ENCODE measurements at regions not wholly inside any gene's neighbourhood (a gene's known extent, or its start where the extent isn't known, plus 50 kb on each side); places are given as distances from the start of the nearest gene placed in this dataset.

- H3K27ac Mint-ChIP-seq = no peak overlapping the region
- H3K4me3 Mint-ChIP-seq = no peak overlapping the region
- Histone ChIP-seq H3K27me3 (ENCODE audit: insufficient read depth, low read length, poor library complexity, severe bottlenecking) (no peaks in the 10 kb centered on the region), H3K27ac (ENCODE audit: low read depth, low read length) (no peak overlapping the region), H3K36me3 (ENCODE audit: insufficient read depth, low read length) (no peaks in the 10 kb centered on the region), H3K9me3 (ENCODE audit: low read length) (no peaks in the 10 kb centered on the region), H3K4me1 (ENCODE audit: insufficient read depth, low read length) (no peaks in the 10 kb centered on the region), H3K4me3 (ENCODE audit: low read length) (no peak overlapping the region)
- H3K27me3 Mint-ChIP-seq = peaks cover 0 to 12% of the 10 kb centered on the region in 2 donors
- DNase-seq = no peak
- peaks cover 0 to 1% (median 0%) of the 10 kb centered on the region in 5 donors for H3K9me3 Mint-ChIP-seq
- H3K4me1 Mint-ChIP-seq = no peaks in the 10 kb centered on the region
- CTCF ChIA-PET = no interaction called here
- POLR2A ChIA-PET = no interaction called here
- H3K36me3 Mint-ChIP-seq = no peaks in the 10 kb centered on the region
Observed at GRCh38 chr5:62002436-62002835, 303.6 kb upstream of the KIF2A start.

GRCh38 chr5:62005551-62005950 is 300.5 kb upstream of the KIF2A start:
- no peak overlapping the region for H3K27ac Mint-ChIP-seq
- no peak overlapping the region for H3K4me3 Mint-ChIP-seq
- peaks cover 0 to 3% (median 1%) of the 10 kb centered on the region in 5 donors for H3K9me3 Mint-ChIP-seq
- H3K4me3 ChIP-seq (ENCODE audit: low read length) = no peak overlapping the region
- no peaks in the 10 kb centered on the region for H3K9me3 ChIP-seq (ENCODE audit: low read length)
- CTCF ChIA-PET = no interaction called here
- no peaks in the 10 kb centered on the region for H3K36me3 ChIP-seq (ENCODE audit: insufficient read depth, low read length)
- H3K27ac ChIP-seq (ENCODE audit: low read depth, low read length) = no peak overlapping the region
- H3K27me3 Mint-ChIP-seq = peaks cover 0 to 12% of the 10 kb centered on the region in 2 donors
- H3K36me3 Mint-ChIP-seq = no peaks in the 10 kb centered on the region
- DNase-seq = no peak
- POLR2A ChIA-PET = no interaction called here
- no peaks in the 10 kb centered on the region for H3K27me3 ChIP-seq (ENCODE audit: insufficient read depth, low read length, poor library complexity, severe bottlenecking)
- H3K4me1 Mint-ChIP-seq = no peaks in the 10 kb centered on the region
- H3K4me1 ChIP-seq (ENCODE audit: insufficient read depth, low read length) = no peaks in the 10 kb centered on the region

- DNase-seq = no peak
- Mint-ChIP-seq H3K27me3 (peaks cover 0 to 12% of the 10 kb centered on the region in 2 donors), H3K9me3 (peaks cover 0 to 3% (median 1%) of the 10 kb centered on the region in 5 donors), H3K36me3 (no peaks in the 10 kb centered on the region), H3K4me1 (no peaks in the 10 kb centered on the region), H3K4me3 (no peak overlapping the region), H3K27ac (no peak overlapping the region)
- Histone ChIP-seq H3K9me3 (ENCODE audit: low read length) (no peaks in the 10 kb centered on the region), H3K36me3 (ENCODE audit: insufficient read depth, low read length) (no peaks in the 10 kb centered on the region), H3K27ac (ENCODE audit: low read depth, low read length) (no peak overlapping the region), H3K27me3 (ENCODE audit: insufficient read depth, low read length, poor library complexity, severe bottlenecking) (no peaks in the 10 kb centered on the region), H3K4me1 (ENCODE audit: insufficient read depth, low read length) (no peaks in the 10 kb centered on the region), H3K4me3 (ENCODE audit: low read length) (no peak overlapping the region)
- CTCF ChIA-PET = no interaction called here
- POLR2A ChIA-PET = no interaction called here
Observed at GRCh38 chr5:62007457-62007856, 298.5 kb upstream of the KIF2A start.

- Mint-ChIP-seq H3K36me3 (no peaks in the 10 kb centered on the region), H3K4me3 (no peak overlapping the region), H3K27me3 (no peaks in the 10 kb centered on the region), H3K4me1 (no peaks in the 10 kb centered on the region), H3K9me3 (peaks cover 0 to 3% (median 0%) of the 10 kb centered on the region in 5 donors), H3K27ac (peak overlapping the region in 1 of 8 donors; percentile 42)
- no peaks in the 10 kb centered on the region for H3K36me3 ChIP-seq (ENCODE audit: insufficient read depth, low read length)
- CTCF ChIA-PET = no interaction called here
- no peak for DNase-seq
- no peaks in the 10 kb centered on the region for H3K4me1 ChIP-seq (ENCODE audit: insufficient read depth, low read length)
- no peaks in the 10 kb centered on the region for H3K9me3 ChIP-seq (ENCODE audit: low read length)
- H3K27me3 ChIP-seq (ENCODE audit: insufficient read depth, low read length, poor library complexity, severe bottlenecking) = no peaks in the 10 kb centered on the region
- no peak overlapping the region for H3K27ac ChIP-seq (ENCODE audit: low read depth, low read length)
- no peak overlapping the region for H3K4me3 ChIP-seq (ENCODE audit: low read length)
- POLR2A ChIA-PET = no interaction called here
Observed at GRCh38 chr5:62011089-62011664, 294.8 kb upstream of the KIF2A start.

GRCh38 chr5:62017092-62017491 is 288.9 kb upstream of the KIF2A start:
- ChIA-PET CTCF (no interaction called here), POLR2A (no interaction called here)
- no peaks in the 10 kb centered on the region for H3K4me1 Mint-ChIP-seq

GRCh38 chr5:62029303-62029702 is 276.7 kb upstream of the KIF2A start:
- no peaks in the 10 kb centered on the region for H3K4me1 Mint-ChIP-seq
- no peak for DNase-seq
- no peak overlapping the region for H3K27ac Mint-ChIP-seq
- Histone ChIP-seq H3K27ac (ENCODE audit: low read depth, low read length) (no peak overlapping the region), H3K4me1 (ENCODE audit: insufficient read depth, low read length) (no peaks in the 10 kb centered on the region), H3K4me3 (ENCODE audit: low read length) (no peak overlapping the region), H3K9me3 (ENCODE audit: low read length) (no peaks in the 10 kb centered on the region), H3K27me3 (ENCODE audit: insufficient read depth, low read length, poor library complexity, severe bottlenecking) (no peaks in the 10 kb centered on the region), H3K36me3 (ENCODE audit: insufficient read depth, low read length) (no peaks in the 10 kb centered on the region)
- ChIA-PET CTCF (no interaction called here), POLR2A (no interaction called here)
- H3K27me3 Mint-ChIP-seq = peaks cover 0 to 3% of the 10 kb centered on the region in 2 donors
- no peak overlapping the region for H3K4me3 Mint-ChIP-seq
- H3K9me3 Mint-ChIP-seq = peaks cover 4 to 8% (median 5%) of the 10 kb centered on the region in 5 donors
- no peaks in the 10 kb centered on the region for H3K36me3 Mint-ChIP-seq

More at GRCh38 chr5:62017092-62017491, 288.9 kb upstream of the KIF2A start:
- Histone ChIP-seq H3K27ac (ENCODE audit: low read depth, low read length) (no peak overlapping the region), H3K9me3 (ENCODE audit: low read length) (no peaks in the 10 kb centered on the region), H3K27me3 (ENCODE audit: insufficient read depth, low read length, poor library complexity, severe bottlenecking) (no peaks in the 10 kb centered on the region), H3K36me3 (ENCODE audit: insufficient read depth, low read length) (no peaks in the 10 kb centered on the region), H3K4me1 (ENCODE audit: insufficient read depth, low read length) (no peaks in the 10 kb centered on the region), H3K4me3 (ENCODE audit: low read length) (no peak overlapping the region)
- Mint-ChIP-seq H3K27me3 (no peaks in the 10 kb centered on the region), H3K4me3 (no peak overlapping the region), H3K27ac (no peak overlapping the region), H3K9me3 (peaks cover 0 to 3% (median 0%) of the 10 kb centered on the region in 5 donors), H3K36me3 (no peaks in the 10 kb centered on the region)
- DNase-seq = no peak

GRCh38 chr5:62030326-62030725 is 275.7 kb upstream of the KIF2A start:
- Histone ChIP-seq H3K9me3 (ENCODE audit: low read length) (no peaks in the 10 kb centered on the region), H3K4me1 (ENCODE audit: insufficient read depth, low read length) (no peaks in the 10 kb centered on the region), H3K27ac (ENCODE audit: low read depth, low read length) (no peak overlapping the region), H3K4me3 (ENCODE audit: low read length) (no peak overlapping the region), H3K36me3 (ENCODE audit: insufficient read depth, low read length) (no peaks in the 10 kb centered on the region), H3K27me3 (ENCODE audit: insufficient read depth, low read length, poor library complexity, severe bottlenecking) (no peaks in the 10 kb centered on the region)
- ChIA-PET CTCF (no interaction called here), POLR2A (no interaction called here)
- no peak for DNase-seq
- no peak overlapping the region for H3K4me3 Mint-ChIP-seq
- H3K9me3 Mint-ChIP-seq = peaks cover 4 to 8% (median 5%) of the 10 kb centered on the region in 5 donors
- H3K4me1 Mint-ChIP-seq = no peaks in the 10 kb centered on the region
- H3K27me3 Mint-ChIP-seq = peaks cover 0 to 6% of the 10 kb centered on the region in 2 donors
- no peak overlapping the region for H3K27ac Mint-ChIP-seq
- no peaks in the 10 kb centered on the region for H3K36me3 Mint-ChIP-seq

- Mint-ChIP-seq H3K27me3 (peaks cover 10 to 11% of the 10 kb centered on the region in 2 donors), H3K27ac (no peak overlapping the region), H3K36me3 (no peaks in the 10 kb centered on the region), H3K9me3 (peaks cover 5 to 9% (median 6%) of the 10 kb centered on the region in 5 donors), H3K4me1 (no peaks in the 10 kb centered on the region), H3K4me3 (no peak overlapping the region)
- H3K27me3 ChIP-seq (ENCODE audit: insufficient read depth, low read length, poor library complexity, severe bottlenecking) = no peaks in the 10 kb centered on the region
- H3K4me3 ChIP-seq (ENCODE audit: low read length) = no peak overlapping the region
- H3K4me1 ChIP-seq (ENCODE audit: insufficient read depth, low read length) = no peaks in the 10 kb centered on the region
- ChIA-PET CTCF (no interaction called here), POLR2A (no interaction called here)
- no peak overlapping the region for H3K27ac ChIP-seq (ENCODE audit: low read depth, low read length)
- no peaks in the 10 kb centered on the region for H3K9me3 ChIP-seq (ENCODE audit: low read length)
- no peaks in the 10 kb centered on the region for H3K36me3 ChIP-seq (ENCODE audit: insufficient read depth, low read length)
- no peak for DNase-seq
Observed at GRCh38 chr5:62038024-62038423, 268.0 kb upstream of the KIF2A start.
